GM19455 (cell line): ENCODE measurements at regions not wholly inside any gene's neighbourhood (a gene's known extent, or its start where the extent isn't known, plus 50 kb on each side); places are given as distances from the start of the nearest gene placed in this dataset.
"Not testable (repeated sequence)": the region's sequence is repeated elsewhere in the genome, so short reads cannot be mapped to it uniquely, and the experiment has no call there.

Experiments
- ATAC-seq: cut with Tn5 transposase; IDR thresholded peaks from one replicate; pipeline ENCODE4 v1.9.1; 2021; ENCODE audit not compliant: unreplicated experiment

DNA sequence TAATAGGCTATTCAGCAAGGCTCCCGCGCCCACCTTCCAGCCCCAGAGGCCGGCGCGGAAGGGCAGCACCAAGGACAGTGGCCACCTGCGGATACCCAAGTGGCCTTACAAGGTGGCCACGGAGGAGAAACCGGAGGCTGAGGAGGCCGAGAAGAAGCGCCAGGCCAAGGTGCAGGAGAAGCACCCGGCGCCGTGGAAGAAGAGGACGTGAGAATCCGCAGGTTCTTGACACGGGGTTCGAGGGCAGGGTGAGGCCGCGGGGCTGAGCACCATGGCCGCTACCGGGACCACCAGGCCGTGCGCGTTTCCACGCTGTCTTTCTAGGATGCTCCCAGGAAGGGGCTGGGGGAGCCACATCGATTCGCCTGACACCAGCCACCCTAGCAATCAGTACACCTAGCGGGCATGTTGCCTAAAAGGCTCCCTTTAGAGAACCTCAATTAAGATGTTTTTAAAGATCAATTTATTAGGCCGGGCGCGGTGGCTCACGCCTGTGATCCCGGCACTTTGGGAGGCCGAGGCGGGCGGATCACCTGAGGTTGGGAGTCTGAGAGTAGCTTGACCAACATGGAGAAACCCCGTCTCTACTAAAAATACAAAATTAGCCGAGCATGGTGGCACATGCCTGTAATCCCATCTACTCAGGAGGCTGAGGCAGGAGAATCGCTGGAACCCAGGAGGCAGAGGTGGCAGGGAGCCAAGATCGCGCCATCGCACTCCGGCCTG is 134.3 kb upstream of the OR4C13 start:
- ATAC-seq = not testable (repeated sequence)

DNA sequence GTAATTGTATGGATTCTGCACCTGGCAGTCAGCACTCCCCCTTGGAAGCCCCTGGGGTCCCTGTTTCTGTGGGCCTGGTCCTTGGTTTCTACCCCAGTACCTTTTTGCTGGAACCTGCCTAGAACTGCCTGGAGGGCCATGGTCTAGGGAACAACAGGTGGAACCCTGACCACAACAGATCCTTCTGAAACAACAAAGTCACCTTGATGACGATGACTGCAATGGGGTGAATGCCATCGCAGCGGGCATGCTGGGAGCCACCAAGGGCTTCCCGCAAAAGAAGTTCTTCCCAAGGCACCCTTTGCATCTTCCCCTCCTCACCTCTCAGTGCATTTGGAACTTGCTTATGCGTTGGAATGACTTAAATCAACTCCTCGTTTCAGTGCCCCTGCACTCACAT is 129.0 kb upstream of the OR4C13 start:
- not testable (repeated sequence) for ATAC-seq

DNA sequence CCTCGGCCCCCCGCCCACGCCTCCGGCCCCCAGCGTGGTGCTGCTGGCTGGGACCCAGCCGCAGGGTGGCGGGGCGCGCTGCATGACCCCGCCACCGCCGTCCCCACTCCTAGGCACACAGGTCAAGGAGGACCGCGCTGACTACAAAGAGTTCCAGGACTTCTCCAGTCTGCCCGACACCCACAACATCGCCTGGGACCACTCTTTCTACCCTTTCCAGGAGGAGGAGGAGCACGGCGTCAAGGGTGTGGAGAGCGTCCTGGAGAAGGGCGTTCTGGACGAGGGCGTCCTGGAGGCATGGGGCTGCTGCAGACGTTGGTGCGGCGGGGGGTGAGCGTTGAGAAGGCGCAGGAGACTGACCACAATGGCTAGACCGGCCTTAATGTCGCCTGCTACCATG is 101.7 kb upstream of the OR4C13 start:
- not testable (repeated sequence) for ATAC-seq

DNA sequence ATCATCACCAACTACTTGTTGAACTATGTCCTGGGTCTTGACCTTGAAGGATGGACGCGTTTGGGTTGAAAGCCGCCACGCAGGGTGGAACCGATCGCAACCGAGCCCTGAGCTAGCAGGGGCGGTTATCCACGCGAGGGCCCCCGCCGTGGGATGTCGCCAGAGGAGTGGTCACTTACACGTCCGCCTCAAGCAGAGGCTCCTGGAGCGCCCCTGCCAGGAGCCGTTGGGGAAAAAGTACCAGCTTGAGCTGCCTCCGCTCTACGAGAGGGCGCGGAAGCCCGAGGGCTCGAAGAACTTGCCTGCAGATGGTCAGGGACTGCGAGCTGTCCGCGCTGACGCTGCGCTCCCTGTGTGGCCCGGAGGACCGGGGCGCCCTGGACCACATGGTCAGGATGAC is 100.7 kb upstream of the OR4C13 start:
- ATAC-seq = no peak

DNA sequence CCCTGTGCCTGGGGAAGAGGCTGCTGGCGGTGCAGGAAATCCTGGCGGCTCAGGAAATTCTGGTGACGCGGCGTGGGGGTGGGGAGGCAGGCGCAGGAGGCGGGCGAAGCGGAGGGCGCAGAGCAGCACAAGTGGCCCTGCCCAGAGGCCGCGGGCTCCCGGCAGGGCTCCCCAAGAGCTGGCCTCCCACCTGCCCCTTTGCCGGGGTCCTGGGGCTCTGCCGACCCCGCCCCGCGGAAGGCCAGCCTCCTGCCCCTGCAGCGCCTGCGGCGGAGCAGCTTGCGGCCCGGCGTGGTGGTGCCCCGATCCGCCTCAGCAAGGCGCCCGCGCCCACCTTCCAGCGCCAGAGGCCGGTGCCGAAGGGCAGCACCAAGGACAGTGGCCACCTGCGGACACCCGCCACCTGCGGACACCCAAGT is 100.2 kb upstream of the OR4C13 start:
- ATAC-seq = no peak

DNA sequence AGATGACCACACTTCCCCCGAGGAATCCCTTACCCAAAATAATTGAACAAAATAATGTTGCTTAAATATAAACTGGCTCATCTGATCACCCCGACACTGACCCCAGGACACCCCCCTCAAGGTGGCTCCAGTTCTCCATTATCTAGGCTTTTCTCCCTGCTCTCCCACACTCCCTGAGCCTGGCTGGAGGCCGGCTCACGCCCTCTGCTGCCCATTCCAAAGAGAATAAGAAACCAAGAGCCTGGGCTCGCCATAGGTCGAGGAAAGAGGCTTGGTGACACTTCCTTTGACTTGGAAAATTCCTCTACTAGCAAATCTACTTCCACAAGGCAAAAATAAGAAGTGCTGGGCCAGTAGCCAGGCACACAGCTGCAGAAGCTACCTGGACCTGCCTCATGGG is 63.3 kb upstream of the OR4C13 start:
- not testable (repeated sequence) for ATAC-seq

DNA sequence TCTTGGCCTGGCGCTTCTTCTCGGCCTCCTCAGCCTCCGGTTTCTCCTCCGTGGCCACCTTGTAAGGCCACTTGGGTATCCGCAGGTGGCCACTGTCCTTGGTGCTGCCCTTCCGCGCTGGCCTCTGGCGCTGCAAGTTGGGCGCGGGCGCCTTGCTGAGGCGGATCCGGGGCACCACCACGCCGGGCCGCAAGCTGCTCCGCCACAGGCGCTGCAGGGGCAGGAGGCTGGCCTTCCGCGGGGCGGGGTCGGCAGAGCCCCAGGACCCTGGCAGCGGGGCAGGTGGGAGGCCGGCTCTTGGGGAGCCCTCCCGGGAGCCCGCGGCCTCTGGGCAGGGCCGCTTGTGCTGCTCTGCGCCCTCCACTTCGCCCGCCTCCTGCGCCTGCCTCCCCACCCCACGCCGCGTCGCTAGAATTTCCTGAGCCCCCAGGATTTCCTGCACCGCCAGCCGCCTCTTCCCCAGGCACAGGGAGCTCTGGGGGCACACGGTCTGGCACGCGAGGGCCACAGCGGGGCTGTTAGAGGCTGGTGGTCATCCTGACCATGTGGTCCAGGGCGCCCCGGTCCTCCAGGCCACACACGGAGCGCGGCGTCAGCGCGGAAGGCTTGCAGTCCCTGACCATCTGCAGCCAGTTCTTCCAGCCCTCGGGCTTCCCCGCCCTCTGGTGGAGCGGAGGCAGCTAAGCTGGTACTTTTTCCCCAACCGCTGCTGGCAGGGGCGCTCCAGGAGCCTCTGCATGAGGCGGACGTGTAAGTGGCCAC is 60.1 kb upstream of the OR4C13 start:
- not testable (repeated sequence) for ATAC-seq

DNA sequence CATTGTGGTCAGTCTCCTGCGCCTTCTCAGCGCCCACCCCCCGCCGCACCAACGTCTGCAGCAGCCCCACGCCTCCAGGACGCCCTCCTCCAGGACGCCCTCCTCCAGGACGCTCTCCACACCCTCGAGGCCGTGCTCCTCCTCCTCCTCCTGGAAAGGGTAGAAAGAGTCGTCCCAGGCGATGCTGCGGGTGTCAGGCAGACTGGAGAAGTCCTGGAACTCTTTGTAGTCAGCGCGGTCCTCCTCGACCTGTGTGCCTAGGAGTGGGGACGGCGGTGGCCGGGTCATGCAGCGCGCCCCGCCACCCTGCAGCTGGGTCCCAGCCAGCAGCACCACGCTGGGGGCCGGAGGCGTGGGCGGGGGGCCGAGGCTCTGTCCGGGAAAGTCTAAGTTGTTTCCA is 58.7 kb upstream of the OR4C13 start:
- not testable (repeated sequence) for ATAC-seq
